H1 (cell line): ENCODE measurements at regions not wholly inside any gene's neighbourhood (a gene's known extent, or its start where the extent isn't known, plus 50 kb on each side); places are given as distances from the start of the nearest gene placed in this dataset.

Experiments used
- CTCF ChIA-PET: fragments of 300-600 bp; sonication (Branson Sonifier 250); formaldehyde crosslinking; loops from one replicate; lab custom pipeline; 2021; ENCODE audit not compliant: partially characterized antibody; lab: Charles Lee
- POLR2A ChIA-PET: fragments of 300-600 bp; sonication (Branson Sonifier 250); formaldehyde crosslinking; loops from one replicate; lab custom pipeline; 2021; ENCODE audit warnings: inconsistent platforms; ENCODE audit not compliant: partially characterized antibody; lab: Charles Lee
- DNase-seq, 2 experiments: peaks; one replicate each; pipeline versions ENCODE4 v3.0.0 to v3.0.0-alpha.2; 2010 to 2022; ENCODE audit warnings: low spot score in 2 of 2, low read depth in 1 of 2, mixed read lengths in 1 of 2
- FAIRE-seq: peaks from 2 replicates; lab custom pipeline; 2011; peaks lifted over from hg19 to GRCh38; lab: Jason Lieb, UNC
- H2AFZ ChIP-seq: 2 replicates; pipeline ENCODE4 v1.8.1; 2012; ENCODE audit warnings: low read length, inconsistent platforms
- H2AK5ac ChIP-seq: 2 replicates; pipeline ENCODE4 v1.6.1; 2013; ENCODE audit warnings: low read depth, low read length
- H2BK120ac ChIP-seq: replicated peaks from 2 replicates; pipeline ENCODE3; 2013; ENCODE audit warnings: low read depth, low read length, inconsistent platforms
- H2BK12ac ChIP-seq: 2 replicates; pipeline ENCODE4 v1.6.1; 2013; ENCODE audit warnings: low read depth, low read length
- H2BK15ac ChIP-seq: 2 replicates; pipeline ENCODE4 v1.6.1; 2013; ENCODE audit warnings: low read length
- H2BK20ac ChIP-seq: 2 replicates; pipeline ENCODE4 v1.6.1; 2013; ENCODE audit warnings: low read length
- H2BK5ac ChIP-seq: 2 replicates; pipeline ENCODE4 v1.6.1; 2013; ENCODE audit warnings: low read depth, low read length
- H3K14ac ChIP-seq: 2 replicates; pipeline ENCODE4 v1.6.1; 2013; ENCODE audit warnings: inconsistent platforms; ENCODE audit not compliant: insufficient read length
- H3K18ac ChIP-seq: 2 replicates; pipeline ENCODE4 v1.6.1; 2013; ENCODE audit warnings: low read length; ENCODE audit errors: extremely low read depth
- H3K23ac ChIP-seq: 2 replicates; pipeline ENCODE4 v1.6.1; 2013; ENCODE audit warnings: inconsistent platforms; ENCODE audit not compliant: insufficient read length
- H3K23me2 ChIP-seq: 2 replicates; pipeline ENCODE4 v1.6.1; 2013; ENCODE audit warnings: low read depth, low read length
- H3K27ac ChIP-seq: 2 replicates; pipeline ENCODE4 v1.6.1; 2011; ENCODE audit warnings: low read depth, low read length, inconsistent platforms
- H3K27me3 ChIP-seq, 4 experiments: replicated peaks in 1 of 4; 1 replicate in 1 of 4; 2 replicates in 3 of 4; pipeline versions ENCODE4 v1.6.1 to v1.8.1; 2011 to 2013; ENCODE audit warnings: low read length in 3 of 4, mild to moderate bottlenecking in 3 of 4, inconsistent platforms in 2 of 4, mixed read lengths in 2 of 4, moderate library complexity in 1 of 4; ENCODE audit not compliant: control insufficient read depth in 3 of 4, insufficient read depth in 3 of 4; ENCODE audit errors: extremely low read depth in 1 of 4
- H3K36me3 ChIP-seq, 4 experiments: 2 replicates each; pipeline versions ENCODE4 v1.6.1 to v1.8.1; 2011 to 2013; ENCODE audit warnings: mild to moderate bottlenecking in 4 of 4, low read length in 3 of 4, moderate library complexity in 2 of 4, control low read depth in 1 of 4, inconsistent platforms in 1 of 4; ENCODE audit not compliant: insufficient read depth in 4 of 4, control insufficient read depth in 2 of 4
- H3K4ac ChIP-seq: replicated peaks from 2 replicates; pipeline ENCODE3; 2013; ENCODE audit warnings: low read length, low read depth, mixed read lengths, inconsistent platforms; ENCODE audit not compliant: insufficient read length
- H3K4me1 ChIP-seq, 4 experiments: replicated peaks in 1 of 4; 1 replicate in 1 of 4; 2 replicates in 3 of 4; pipeline versions ENCODE4 v1.6.1 to v1.8.1; 2011 to 2013; ENCODE audit warnings: low read length in 3 of 4, inconsistent platforms in 2 of 4, mixed read lengths in 1 of 4; ENCODE audit not compliant: insufficient read depth in 4 of 4, control insufficient read depth in 3 of 4
- H3K4me2 ChIP-seq, 2 experiments: 2 replicates each; pipeline versions ENCODE4 v1.6.1 to v1.8.1; 2011 to 2013; ENCODE audit warnings: low read depth in 2 of 2, low read length in 2 of 2, control low read depth in 1 of 2, inconsistent platforms in 1 of 2, mild to moderate bottlenecking in 1 of 2; ENCODE audit not compliant: insufficient read depth in 1 of 2
- H3K4me3 ChIP-seq, 4 experiments: fragments of 200-600, 300-600 bp in 1 of 4; sonication (generic), shearing (Covaris generic), sonication (Bioruptor Twin) in 1 of 4; 2 replicates each; pipeline versions ENCODE4 v1.5.1 to v1.8.1; 2011 to 2016; ENCODE audit warnings: low read length in 4 of 4, low read depth in 3 of 4, control low read depth in 2 of 4, inconsistent platforms in 2 of 4, mild to moderate bottlenecking in 2 of 4, mixed read lengths in 1 of 4, moderate library complexity in 1 of 4; ENCODE audit not compliant: insufficient read depth in 2 of 4; ENCODE audit errors: extremely low read depth in 1 of 4
- H3K56ac ChIP-seq: replicated peaks from 2 replicates; pipeline ENCODE3; 2013; ENCODE audit warnings: low read depth, mild to moderate bottlenecking, mixed read lengths, low read length, inconsistent platforms; ENCODE audit not compliant: insufficient read length
- H3K79me1 ChIP-seq: 2 replicates; pipeline ENCODE4 v1.6.1; 2013; ENCODE audit warnings: low read depth, low read length, control low read depth
- H3K79me2 ChIP-seq, 2 experiments: 2 replicates each; pipeline versions ENCODE4 v1.6.1 to v1.8.1; 2012 to 2013; ENCODE audit warnings: low read length in 2 of 2, mild to moderate bottlenecking in 2 of 2, inconsistent platforms in 1 of 2; ENCODE audit not compliant: insufficient read depth in 2 of 2, control insufficient read depth in 1 of 2
- H3K9ac ChIP-seq, 4 experiments: replicated peaks in 1 of 4; 1 replicate in 1 of 4; 2 replicates in 3 of 4; pipeline versions ENCODE4 v1.6.1 to v1.8.1; 2011 to 2013; ENCODE audit warnings: low read depth in 3 of 4, low read length in 3 of 4, control low read depth in 2 of 4, mild to moderate bottlenecking in 2 of 4, moderate library complexity in 2 of 4, inconsistent platforms in 1 of 4; ENCODE audit errors: extremely low read depth in 1 of 4
- H3K9me3 ChIP-seq, 2 experiments: 2 replicates each; pipeline versions ENCODE4 v1.6.1 to v1.8.1; 2012 to 2013; ENCODE audit warnings: mild to moderate bottlenecking in 2 of 2, moderate library complexity in 2 of 2, control low read depth in 1 of 2, inconsistent platforms in 1 of 2, low read depth in 1 of 2, low read length in 1 of 2, mixed read lengths in 1 of 2; ENCODE audit not compliant: insufficient read depth in 2 of 2
- H4K20me1 ChIP-seq, 2 experiments: replicated peaks in 1 of 2; 2 replicates each; pipeline versions ENCODE3 to v1.8.1; 2011 to 2013; ENCODE audit warnings: inconsistent platforms in 2 of 2, low read length in 2 of 2, mild to moderate bottlenecking in 1 of 2; ENCODE audit not compliant: insufficient read depth in 2 of 2, control insufficient read depth in 1 of 2
- H4K5ac ChIP-seq: 2 replicates; pipeline ENCODE4 v1.6.1; 2013; ENCODE audit warnings: low read length, low read depth, mixed read lengths, inconsistent platforms; ENCODE audit not compliant: insufficient read length
- H4K8ac ChIP-seq: 2 replicates; pipeline ENCODE4 v1.8.0; 2013; ENCODE audit warnings: mild to moderate bottlenecking, moderate library complexity, low read length, inconsistent platforms; ENCODE audit not compliant: insufficient read depth; ENCODE audit errors: extremely low read depth
- H4K91ac ChIP-seq: replicated peaks from 2 replicates; pipeline ENCODE3; 2013; ENCODE audit warnings: low read length, mixed read lengths, inconsistent platforms; ENCODE audit not compliant: insufficient read length
- CREB1 ChIP-seq: IDR thresholded peaks from 2 replicates; pipeline ENCODE4 v1.6.1; 2012; ENCODE audit warnings: inconsistent platforms
- EP300 ChIP-seq, 2 experiments: IDR thresholded peaks; 1 replicate in 1 of 2; 2 replicates in 1 of 2; pipeline ENCODE4 v1.6.1; 2011 to 2012; ENCODE audit warnings: low read depth in 2 of 2, low read length in 2 of 2, mild to moderate bottlenecking in 2 of 2, borderline replicate concordance in 1 of 2, inconsistent platforms in 1 of 2, moderate library complexity in 1 of 2
- FOSL1 ChIP-seq: IDR thresholded peaks from 2 replicates; pipeline ENCODE4 v1.6.1; 2011; ENCODE audit warnings: mild to moderate bottlenecking, low read depth, low read length, moderate library complexity; ENCODE audit not compliant: insufficient read depth
- GTF2F1 ChIP-seq: IDR thresholded peaks from 2 replicates; pipeline ENCODE4 v1.6.1; 2012; ENCODE audit warnings: low read depth, low read length, improper control_type of control experiment, borderline replicate concordance
- HDAC6 ChIP-seq: IDR thresholded peaks from one replicate; pipeline ENCODE4 v1.7.1; 2012; ENCODE audit warnings: low read depth, mild to moderate bottlenecking, inconsistent platforms, low read length, moderate library complexity
- RBBP5 ChIP-seq: IDR thresholded peaks from 2 replicates; pipeline ENCODE4 v1.7.1; 2012; ENCODE audit warnings: low read depth, mild to moderate bottlenecking, inconsistent platforms, low read length, moderate library complexity, borderline replicate concordance
- RXRA ChIP-seq: IDR thresholded peaks from 2 replicates; pipeline ENCODE4 v1.6.1; 2011; ENCODE audit warnings: low read depth, mild to moderate bottlenecking, low read length, moderate library complexity; ENCODE audit not compliant: insufficient read depth
- SAP30 ChIP-seq: fragments of 300-600 bp; sonication (generic); IDR thresholded peaks from 2 replicates; pipeline ENCODE4 v1.7.1; 2012; ENCODE audit warnings: low read length, moderate library complexity, mild to moderate bottlenecking, inconsistent platforms; ENCODE audit not compliant: insufficient read depth, insufficient replicate concordance
- SIRT6 ChIP-seq: IDR thresholded peaks from one replicate; pipeline ENCODE4 v1.7.1; 2012; ENCODE audit warnings: low read length, inconsistent platforms
- TAF1 ChIP-seq: IDR thresholded peaks from 2 replicates; pipeline ENCODE4 v1.6.1; 2011; ENCODE audit warnings: mild to moderate bottlenecking, low read depth, low read length
- WGBS, 2 experiments: shearing (Covaris generic) in 1 of 2; methylation state at CpG; one replicate each; pipeline versions ENCODE4 v1.1.6 to v1.1.7; 2013 to 2015; ENCODE audit warnings: low lambda C conversion rate in 2 of 2, mixed read lengths in 2 of 2, inconsistent platforms in 1 of 2, low coverage in 1 of 2, missing lambda C conversion rate in 1 of 2; ENCODE audit not compliant: insufficient replicate concordance in 2 of 2, insufficient coverage in 1 of 2, insufficient read length in 1 of 2; ENCODE audit errors: extremely low coverage in 1 of 2, missing lambda C conversion rate in 1 of 2; 5-methylcytosine and 5-hydroxymethylcytosine counted together
- TF ChIP-seq, protein P1 (sequence below): IDR thresholded peaks from 2 replicates; pipeline ENCODE4 v1.6.1; 2011; ENCODE audit warnings: low read depth, mild to moderate bottlenecking, low read length; ENCODE audit not compliant: insufficient read depth
- TF ChIP-seq, protein P2 (sequence below): IDR thresholded peaks from 2 replicates; pipeline ENCODE4 v1.6.1; 2012; ENCODE audit warnings: inconsistent platforms

DNA sequence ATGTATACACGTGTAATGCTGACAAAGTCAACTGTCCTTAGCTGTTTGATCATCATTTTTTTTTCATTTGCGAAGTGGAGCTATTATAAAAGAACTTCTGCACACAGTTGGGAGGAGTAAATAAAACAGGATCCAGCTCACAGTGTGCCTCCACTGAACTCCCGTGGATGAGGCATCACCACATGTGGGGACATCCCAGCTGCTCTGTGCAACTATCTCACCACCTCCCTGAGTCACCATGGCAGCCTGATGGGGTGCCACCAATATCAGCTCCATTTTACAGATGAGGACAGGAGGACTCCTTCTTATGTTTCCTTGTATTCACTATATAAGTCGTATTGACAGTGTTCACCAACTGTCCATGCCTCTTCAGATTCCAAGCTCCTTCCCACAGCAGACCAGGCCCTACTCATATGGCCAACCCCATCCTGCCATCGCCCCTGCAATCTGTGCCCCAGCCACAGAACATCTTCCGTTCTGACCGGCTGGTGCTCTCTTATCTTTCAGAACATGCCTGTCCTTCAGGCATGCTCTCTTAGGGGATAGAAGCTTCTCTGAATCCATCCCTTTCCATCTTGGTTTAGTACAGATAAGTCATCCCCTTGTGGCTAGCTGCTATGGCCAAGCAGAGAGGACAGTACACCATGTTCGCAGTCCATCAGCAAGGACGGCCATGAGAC, 288.1 kb downstream of the RNF144A start:
- H2BK20ac ChIP-seq, result no peak overlapping the region
- no peak overlapping the region for H4K8ac ChIP-seq
- no peak overlapping the region for H2BK15ac ChIP-seq
- H3K23ac ChIP-seq, result no peak overlapping the region
- CTCF ChIA-PET, result interaction anchor here (0.6 to 1.8 kb wide), 12 partner anchors 10 to 1638 kb away, joined by 3 to 7 read pairs (median 3); no protein-coding TSS in a partner anchor
- no peak overlapping the region for H2AFZ ChIP-seq
- H4K91ac ChIP-seq, result no peak overlapping the region
- no peaks in the 10 kb centered on the region for H4K20me1 ChIP-seq
- no peak overlapping the region for H2BK120ac ChIP-seq
- H3K14ac ChIP-seq, result no peak overlapping the region
- H3K4ac ChIP-seq, result no peak overlapping the region
- no peak overlapping the region for H3K27ac ChIP-seq
- DNase-seq, result no peak
- 82% methylated on average over 9 of the region's 9 CpGs; no CpG with 5 or more reads in 1 of the 2 experiments for WGBS, 2 experiments
- H3K23me2 ChIP-seq, result no peaks in the 10 kb centered on the region
- POLR2A ChIA-PET, result no interaction called here
- H3K9me3 ChIP-seq, result no peaks in the 10 kb centered on the region
- H3K18ac ChIP-seq, result no peak overlapping the region
- peak overlapping the region; percentile 53; the same call in 1 of the 2 replicates for H2BK12ac ChIP-seq
- 0 out of 2 replicates have a peak overlapping the region, but pooled peaks have one; percentile 20 for H2BK5ac ChIP-seq
- no peaks in the 10 kb centered on the region for H3K27me3 ChIP-seq
- H4K5ac ChIP-seq, result no peak overlapping the region
- H3K79me1 ChIP-seq, result no peaks in the 10 kb centered on the region
- no peak overlapping the region for H3K56ac ChIP-seq
- H3K36me3 ChIP-seq, result no peaks in the 10 kb centered on the region
- H3K4me3 ChIP-seq, result no peak overlapping the region
- H3K4me2 ChIP-seq, result no peak overlapping the region
- no peak for FAIRE-seq
- no peaks in the 10 kb centered on the region for H3K79me2 ChIP-seq
- H3K4me1 ChIP-seq, result peaks cover 0 to 7% (median 4%) of the 10 kb centered on the region in 4 experiments; a peak in 4 of 7 replicates
- H3K9ac ChIP-seq, result no peak overlapping the region
- H2AK5ac ChIP-seq, result no peak overlapping the region
- TF ChIP-seq GTF2F1 (no peak), SIRT6 (no peak), HDAC6 (no peak), SAP30 (no peak), FOSL1 (no peak), TAF1 (no peak), RBBP5 (no peak), RXRA (no peak), EP300 (IDR thresholded peaks at IDR 0.05; ENCODE audit: borderline replicate concordance in 1 of 2, low read depth in 2 of 2, low read length in 2 of 2) (no peak), CREB1 (no peak)
- TF ChIP-seq, protein P1, sequence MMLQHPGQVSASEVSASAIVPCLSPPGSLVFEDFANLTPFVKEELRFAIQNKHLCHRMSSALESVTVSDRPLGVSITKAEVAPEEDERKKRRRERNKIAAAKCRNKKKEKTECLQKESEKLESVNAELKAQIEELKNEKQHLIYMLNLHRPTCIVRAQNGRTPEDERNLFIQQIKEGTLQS, result no peak
- TF ChIP-seq, protein P2, sequence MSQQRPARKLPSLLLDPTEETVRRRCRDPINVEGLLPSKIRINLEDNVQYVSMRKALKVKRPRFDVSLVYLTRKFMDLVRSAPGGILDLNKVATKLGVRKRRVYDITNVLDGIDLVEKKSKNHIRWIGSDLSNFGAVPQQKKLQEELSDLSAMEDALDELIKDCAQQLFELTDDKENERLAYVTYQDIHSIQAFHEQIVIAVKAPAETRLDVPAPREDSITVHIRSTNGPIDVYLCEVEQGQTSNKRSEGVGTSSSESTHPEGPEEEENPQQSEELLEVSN, result no peak
